OCI-LY3 (cell line): ENCODE measurements at regions not wholly inside any gene's neighbourhood (a gene's known extent, or its start where the extent isn't known, plus 50 kb on each side); places are given as distances from the start of the nearest gene placed in this dataset.

Source experiments
- EZH2phosphoT487 ChIP-seq: fragments of 200-600 bp; shearing (Covaris generic); IDR thresholded peaks from 2 replicates; pipeline ENCODE4 v1.6.1; 2018; ENCODE audit warnings: antibody characterized with exemption, mixed run types, low read depth
- TF ChIP-seq, protein P1 (sequence below): fragments of 200-600, 300-600 bp; sonication (generic); IDR thresholded peaks from 2 replicates; pipeline ENCODE4 v1.5.1; 2014; ENCODE audit warnings: antibody characterized with exemption, low read length, low read depth

DNA sequence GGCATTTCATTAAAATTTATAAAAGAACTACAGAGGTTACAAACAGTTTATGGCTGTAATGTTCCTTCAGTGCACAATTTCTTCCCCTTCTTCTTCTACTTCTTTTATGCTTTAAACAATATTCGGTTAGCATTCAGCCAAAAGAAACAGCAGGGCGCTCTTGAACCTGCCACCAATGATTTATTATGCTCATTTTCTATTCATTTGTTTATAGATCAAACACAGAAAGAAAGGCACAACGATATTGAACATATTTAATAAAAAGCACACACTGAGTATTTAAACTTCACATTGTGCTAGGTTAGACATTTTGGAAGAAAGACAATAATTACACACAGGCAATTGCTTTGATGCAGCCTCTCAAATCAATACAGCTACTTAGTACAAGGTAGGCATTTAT is 1025.8 kb upstream of the LRRN3 start:
- TF ChIP-seq, protein P1, sequence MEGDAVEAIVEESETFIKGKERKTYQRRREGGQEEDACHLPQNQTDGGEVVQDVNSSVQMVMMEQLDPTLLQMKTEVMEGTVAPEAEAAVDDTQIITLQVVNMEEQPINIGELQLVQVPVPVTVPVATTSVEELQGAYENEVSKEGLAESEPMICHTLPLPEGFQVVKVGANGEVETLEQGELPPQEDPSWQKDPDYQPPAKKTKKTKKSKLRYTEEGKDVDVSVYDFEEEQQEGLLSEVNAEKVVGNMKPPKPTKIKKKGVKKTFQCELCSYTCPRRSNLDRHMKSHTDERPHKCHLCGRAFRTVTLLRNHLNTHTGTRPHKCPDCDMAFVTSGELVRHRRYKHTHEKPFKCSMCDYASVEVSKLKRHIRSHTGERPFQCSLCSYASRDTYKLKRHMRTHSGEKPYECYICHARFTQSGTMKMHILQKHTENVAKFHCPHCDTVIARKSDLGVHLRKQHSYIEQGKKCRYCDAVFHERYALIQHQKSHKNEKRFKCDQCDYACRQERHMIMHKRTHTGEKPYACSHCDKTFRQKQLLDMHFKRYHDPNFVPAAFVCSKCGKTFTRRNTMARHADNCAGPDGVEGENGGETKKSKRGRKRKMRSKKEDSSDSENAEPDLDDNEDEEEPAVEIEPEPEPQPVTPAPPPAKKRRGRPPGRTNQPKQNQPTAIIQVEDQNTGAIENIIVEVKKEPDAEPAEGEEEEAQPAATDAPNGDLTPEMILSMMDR: no peak
- TF ChIP-seq EZH2phosphoT487: no peak
